ENCODE measurements at regions not wholly inside any gene's neighbourhood (a gene's known extent, or its start where the extent isn't known, plus 50 kb on each side); places are given as distances from the start of the nearest gene placed in this dataset.
"Not testable (repeated sequence)": the region's sequence is repeated elsewhere in the genome, so short reads cannot be mapped to it uniquely, and the experiment has no call there.

DNA sequence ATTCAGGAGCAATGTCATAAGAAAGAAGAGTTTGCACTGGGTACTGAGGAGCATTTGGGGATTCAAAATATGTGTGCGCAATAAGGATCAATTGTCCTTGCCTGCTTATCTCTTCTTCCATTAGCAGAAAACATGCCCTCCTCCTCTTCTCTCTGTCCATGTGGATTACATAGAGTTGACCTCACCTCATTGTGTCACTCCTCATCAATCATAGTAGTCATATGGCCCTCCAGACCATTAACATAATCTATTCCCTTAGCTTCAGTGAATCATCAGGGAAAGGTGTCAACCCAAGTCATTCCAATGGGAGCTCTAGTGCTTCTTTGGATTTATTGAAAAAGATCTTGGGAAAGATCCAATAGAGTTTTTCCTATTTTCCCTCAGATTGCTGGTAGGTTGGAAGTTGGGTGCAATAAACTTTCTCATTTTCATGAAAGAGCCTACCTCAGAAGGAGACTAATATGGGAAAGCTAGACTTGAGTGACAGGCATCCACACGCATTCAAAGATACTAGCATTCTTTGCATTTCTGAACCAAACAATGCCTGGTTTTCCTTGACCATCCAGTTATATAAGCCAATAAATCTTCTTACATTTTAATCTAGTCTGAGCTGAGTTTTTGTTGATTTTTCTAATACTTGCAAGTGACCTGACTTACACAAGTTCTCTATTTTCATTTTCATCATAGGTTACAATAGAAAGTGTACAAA, 71.5 kb upstream of the FAM13C start:
- no peaks in the 10 kb centered on the region for H3K27me3 ChIP-seq (ENCODE audit: control insufficient read depth, insufficient read depth, low read length)
- no peak for TF ChIP-seq SIN3A (IDR thresholded peaks at IDR 0.05; ENCODE audit: borderline replicate concordance, insufficient read depth, low read depth, low read length)
- no peak for TF ChIP-seq TCF7L2 (IDR thresholded peaks at IDR 0.05; ENCODE audit: low read depth, low read length)
- intact Hi-C loops (cut with micrococcal nuclease; ENCODE audit: unreplicated experiment) (no loop called here), in situ Hi-C loops (cut with HindIII; ENCODE audit: low pct_unique_long_range_greater_than_20kb, low sequenced_read_pairs) (no loop called here)
- no peak overlapping the region for H3K4me3 ChIP-seq (ENCODE audit: low read depth in 2 of 2, low read length in 2 of 2)
- H3K36me3 ChIP-seq (ENCODE audit: control insufficient read depth, insufficient read depth, low read length): no peaks in the 10 kb centered on the region
- H3K9me3 ChIP-seq (ENCODE audit: control insufficient read depth, insufficient read depth, low read depth, low read length): peaks cover 5% of the 10 kb centered on the region
- BruUV-seq (replicated peaks): no TSS peak
- ATAC-seq (no peak), DNase-seq (ENCODE audit: low read depth, low spot score) (no peak)
- ChIA-PET CTCF (no interaction called here), POLR2A (no interaction called here)
- H3K4me1 ChIP-seq (ENCODE audit: control insufficient read depth, insufficient read depth, low read length): no peaks in the 10 kb centered on the region
- H3K27ac ChIP-seq (ENCODE audit: low read length): no peak overlapping the region

- ChIA-PET POLR2A (no interaction called here), CTCF (no interaction called here)
- H3K4me1 ChIP-seq (ENCODE audit: control insufficient read depth, insufficient read depth, low read length): no peaks in the 10 kb centered on the region
- in situ Hi-C loops (cut with HindIII; ENCODE audit: low pct_unique_long_range_greater_than_20kb, low sequenced_read_pairs): no loop called here
- no peak for DNase-seq (ENCODE audit: low read depth, low spot score)
- no peaks in the 10 kb centered on the region for H3K27me3 ChIP-seq (ENCODE audit: control insufficient read depth, insufficient read depth, low read length)
- TF ChIP-seq SIN3A (IDR thresholded peaks at IDR 0.05; ENCODE audit: borderline replicate concordance, insufficient read depth, low read depth, low read length): no peak
- TF ChIP-seq TCF7L2 (IDR thresholded peaks at IDR 0.05; ENCODE audit: low read depth, low read length): no peak
- no peak for TF ChIP-seq POLR2AphosphoS5 (IDR thresholded peaks at IDR 0.05; ENCODE audit: low read depth, low read length)
- TF ChIP-seq, protein P1, sequence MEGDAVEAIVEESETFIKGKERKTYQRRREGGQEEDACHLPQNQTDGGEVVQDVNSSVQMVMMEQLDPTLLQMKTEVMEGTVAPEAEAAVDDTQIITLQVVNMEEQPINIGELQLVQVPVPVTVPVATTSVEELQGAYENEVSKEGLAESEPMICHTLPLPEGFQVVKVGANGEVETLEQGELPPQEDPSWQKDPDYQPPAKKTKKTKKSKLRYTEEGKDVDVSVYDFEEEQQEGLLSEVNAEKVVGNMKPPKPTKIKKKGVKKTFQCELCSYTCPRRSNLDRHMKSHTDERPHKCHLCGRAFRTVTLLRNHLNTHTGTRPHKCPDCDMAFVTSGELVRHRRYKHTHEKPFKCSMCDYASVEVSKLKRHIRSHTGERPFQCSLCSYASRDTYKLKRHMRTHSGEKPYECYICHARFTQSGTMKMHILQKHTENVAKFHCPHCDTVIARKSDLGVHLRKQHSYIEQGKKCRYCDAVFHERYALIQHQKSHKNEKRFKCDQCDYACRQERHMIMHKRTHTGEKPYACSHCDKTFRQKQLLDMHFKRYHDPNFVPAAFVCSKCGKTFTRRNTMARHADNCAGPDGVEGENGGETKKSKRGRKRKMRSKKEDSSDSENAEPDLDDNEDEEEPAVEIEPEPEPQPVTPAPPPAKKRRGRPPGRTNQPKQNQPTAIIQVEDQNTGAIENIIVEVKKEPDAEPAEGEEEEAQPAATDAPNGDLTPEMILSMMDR (IDR thresholded peaks at IDR 0.05): no peak
- TF ChIP-seq REST (IDR thresholded peaks at IDR 0.05; ENCODE audit: insufficient read depth in 1 of 2, low read depth in 2 of 2, low read length in 1 of 2): no peak
- ATAC-seq: no peak
- no peak overlapping the region for H3K4me3 ChIP-seq (ENCODE audit: low read depth in 2 of 2, low read length in 2 of 2)
- no peak overlapping the region for H3K27ac ChIP-seq (ENCODE audit: low read length)
- intact Hi-C loops (cut with micrococcal nuclease; ENCODE audit: unreplicated experiment): no loop called here
- no TSS peak for BruUV-seq (replicated peaks)
- no peaks in the 10 kb centered on the region for H3K36me3 ChIP-seq (ENCODE audit: control insufficient read depth, insufficient read depth, low read length)
- H3K9me3 ChIP-seq (ENCODE audit: control insufficient read depth, insufficient read depth, low read depth, low read length): peaks cover 5% of the 10 kb centered on the region
Observed at GRCh38 chr10:59432207-59432900, 70.0 kb upstream of the FAM13C start.

GRCh38 chr10:59413795-59414194, 51.4 kb upstream of the FAM13C start:
- DNase-seq (ENCODE audit: low read depth, low spot score); CTCF ChIA-PET; H3K4me1 ChIP-seq (ENCODE audit: control insufficient read depth, insufficient read depth, low read length); H3K36me3 ChIP-seq (ENCODE audit: control insufficient read depth, insufficient read depth, low read length); H3K4me3 ChIP-seq (ENCODE audit: low read depth in 2 of 2, low read length in 2 of 2); intact Hi-C loops (cut with micrococcal nuclease; ENCODE audit: unreplicated experiment); BruUV-seq (replicated peaks); H3K27ac ChIP-seq (ENCODE audit: low read length); ATAC-seq; in situ Hi-C loops (cut with HindIII; ENCODE audit: low pct_unique_long_range_greater_than_20kb, low sequenced_read_pairs); H3K9me3 ChIP-seq (ENCODE audit: control insufficient read depth, insufficient read depth, low read depth, low read length); POLR2A ChIA-PET; H3K27me3 ChIP-seq (ENCODE audit: control insufficient read depth, insufficient read depth, low read length): not testable (repeated sequence)

Measured in Panc1 (cell line).